ENCODE measurements at regions not wholly inside any gene's neighbourhood (a gene's known extent, or its start where the extent isn't known, plus 50 kb on each side); places are given as distances from the start of the nearest gene placed in this dataset.

- TF ChIP-seq CTCF (IDR thresholded peaks at IDR 0.05; ENCODE audit: low read depth, low read length) (no peak), POLR2A (IDR thresholded peaks at IDR 0.05; ENCODE audit: extremely low read depth, insufficient read length) (no peak)
Observed at GRCh38 chr18:60538891-60539290, 166.3 kb upstream of the MC4R start.

All from NB4 (cell line).